Natural killer cell (primary cell): ENCODE measurements at regions not wholly inside any gene's neighbourhood (a gene's known extent, or its start where the extent isn't known, plus 50 kb on each side); places are given as distances from the start of the nearest gene placed in this dataset.
A peak's percentile ranks its signal among the peaks of the same experiment; 100 is the strongest.

Source experiments
- ATAC-seq, 3 donors: fragments of 150-1000 bp in 2 of 3; fragments of 200-7000 bp in 1 of 3; cut with Tn5 transposase; 1 replicate in 1 of 3; 2 replicates in 2 of 3; pipeline ENCODE4 v1.10.0; 2021; ENCODE audit warnings: mild to moderate bottlenecking in 2 of 3, moderate library complexity in 2 of 3
- DNase-seq, 2 donors: peaks; one replicate each; pipeline versions ENCODE4 v3.0.0 to v3.0.0-alpha.2; 2013 to 2021; ENCODE audit warnings: mixed read lengths in 1 of 2
- H3K27ac ChIP-seq: one replicate; pipeline ENCODE4 v1.5.1; 2013; ENCODE audit warnings: mild to moderate bottlenecking, low read length
- H3K27me3 ChIP-seq: one replicate; pipeline ENCODE4 v1.6.1; 2013; ENCODE audit warnings: low read length; ENCODE audit not compliant: control insufficient read depth, insufficient read depth
- H3K36me3 ChIP-seq: one replicate; pipeline ENCODE4 v1.6.1; 2013; ENCODE audit warnings: low read length; ENCODE audit not compliant: control insufficient read depth, insufficient read depth
- H3K4me1 ChIP-seq: one replicate; pipeline ENCODE4 v1.6.1; 2013; ENCODE audit warnings: low read length; ENCODE audit not compliant: control insufficient read depth, insufficient read depth
- H3K4me3 ChIP-seq: one replicate; pipeline ENCODE4 v1.5.1; 2013; ENCODE audit warnings: low read length
- H3K9me3 ChIP-seq: one replicate; pipeline ENCODE4 v1.6.1; 2013; ENCODE audit warnings: low read length; ENCODE audit not compliant: control insufficient read depth, insufficient read depth
- H3K27ac Mint-ChIP-seq, 2 donors: one replicate each; pipeline ENCODE4 v1.8.0; 2022; ENCODE audit warnings: mild to moderate bottlenecking in 2 of 2, mixed read lengths in 2 of 2, moderate library complexity in 1 of 2
- H3K27me3 Mint-ChIP-seq, 2 donors: one replicate each; pipeline ENCODE4 v1.8.0; 2022; ENCODE audit warnings: low read depth in 2 of 2, mixed read lengths in 2 of 2
- H3K36me3 Mint-ChIP-seq: one replicate; pipeline ENCODE4 v1.8.0; 2022; ENCODE audit warnings: mixed read lengths
- H3K4me1 Mint-ChIP-seq, 2 donors: one replicate each; pipeline ENCODE4 v1.8.0; 2022; ENCODE audit warnings: mixed read lengths in 2 of 2
- H3K4me3 Mint-ChIP-seq: one replicate; pipeline ENCODE4 v1.8.0; 2022; ENCODE audit warnings: mild to moderate bottlenecking, moderate library complexity, mixed read lengths
- H3K9me3 Mint-ChIP-seq, 2 donors: one replicate each; pipeline ENCODE4 v1.8.0; 2022; ENCODE audit warnings: mixed read lengths in 2 of 2
- CTCF ChIP-seq: fragments of 200-600 bp; IDR thresholded peaks from one replicate; pipeline ENCODE4 v1.8.0; 2022; ENCODE audit warnings: antibody characterized with exemption
- WGBS: methylation state at CpG from one replicate; pipeline ENCODE4 v1.1.7; 2013; ENCODE audit warnings: missing lambda C conversion rate; ENCODE audit not compliant: insufficient coverage; 5-methylcytosine and 5-hydroxymethylcytosine counted together
- intact Hi-C: fragments of 100-400 bp; cut with micrococcal nuclease; formaldehyde crosslinking; loops from one replicate; pipeline ENCODE4 v1.14.2; 2022

- Mint-ChIP-seq H3K4me3 (no peak overlapping the region), H3K27ac (no peak overlapping the region), H3K9me3 (no peaks in the 10 kb centered on the region), H3K27me3 (no peaks in the 10 kb centered on the region), H3K36me3 (no peaks in the 10 kb centered on the region), H3K4me1 (no peaks in the 10 kb centered on the region)
- H3K27me3 ChIP-seq, result no peaks in the 10 kb centered on the region
- H3K9me3 ChIP-seq, result no peaks in the 10 kb centered on the region
- no peaks in the 10 kb centered on the region for H3K36me3 ChIP-seq
- no peak for TF ChIP-seq CTCF
- no peak overlapping the region for H3K4me3 ChIP-seq
- H3K27ac ChIP-seq, result no peak overlapping the region
- no peak for ATAC-seq
- 92% methylated on average over 10 of the region's 11 CpGs for whole genome bisulfite sequencing
- H3K4me1 ChIP-seq, result no peaks in the 10 kb centered on the region
- intact Hi-C loops, result no loop called here
- DNase-seq, result no peak
Observed at GRCh38 chr22:23509571-23510302, 70.4 kb downstream of the IGLL1 start.

- DNase-seq (no peak), ATAC-seq (no peak)
- H3K9me3 ChIP-seq, result no peaks in the 10 kb centered on the region
- Mint-ChIP-seq H3K4me1 (peaks cover 36 to 38% of the 10 kb centered on the region in 2 donors), H3K4me3 (no peak overlapping the region), H3K9me3 (no peaks in the 10 kb centered on the region), H3K27me3 (no peaks in the 10 kb centered on the region), H3K27ac (peak overlapping the region in 1 of 2 donors; percentile 15), H3K36me3 (no peaks in the 10 kb centered on the region)
- intact Hi-C loops, result no loop called here
- no peaks in the 10 kb centered on the region for H3K27me3 ChIP-seq
- no peak for TF ChIP-seq CTCF
- no peak overlapping the region for H3K27ac ChIP-seq
- no peak overlapping the region for H3K4me3 ChIP-seq
- H3K36me3 ChIP-seq, result no peaks in the 10 kb centered on the region
- H3K4me1 ChIP-seq, result peaks cover 8% of the 10 kb centered on the region
- WGBS, result 59% methylated on average over 10 of the region's 10 CpGs
Observed at GRCh38 chr22:23504516-23504915, 75.6 kb downstream of the IGLL1 start.

GRCh38 chr22:23503736-23504440, 76.2 kb downstream of the IGLL1 start:
- H3K27me3 Mint-ChIP-seq, result no peaks in the 10 kb centered on the region
- no peak for TF ChIP-seq CTCF
- Histone ChIP-seq H3K36me3 (no peaks in the 10 kb centered on the region), H3K4me3 (no peak overlapping the region), H3K4me1 (peaks cover 8% of the 10 kb centered on the region), H3K9me3 (no peaks in the 10 kb centered on the region), H3K27me3 (no peaks in the 10 kb centered on the region), H3K27ac (no peak overlapping the region)
- ATAC-seq (no peak), DNase-seq (no peak)
- no peaks in the 10 kb centered on the region for H3K36me3 Mint-ChIP-seq
- H3K4me3 Mint-ChIP-seq, result peak overlapping the region; percentile 37
- peak overlapping the region; percentile 15 to 53 for H3K27ac Mint-ChIP-seq
- no peaks in the 10 kb centered on the region for H3K9me3 Mint-ChIP-seq
- peaks cover 37 to 41% of the 10 kb centered on the region in 2 donors for H3K4me1 Mint-ChIP-seq
- 79% methylated on average over 15 of the region's 15 CpGs for WGBS
- intact Hi-C loops, result no loop called here
